Activated CD8-positive, alpha-beta memory T cell treated with anti-CD3 and anti-CD28 coated beads for 48 hours (primary cell): ENCODE measurements at regions not wholly inside any gene's neighbourhood (a gene's known extent, or its start where the extent isn't known, plus 50 kb on each side); places are given as distances from the start of the nearest gene placed in this dataset.
"Not testable (repeated sequence)": the region's sequence is repeated elsewhere in the genome, so short reads cannot be mapped to it uniquely, and the experiment has no call there.

Experiments used
- DNase-seq, 3 experiments: peaks; one replicate each; pipeline ENCODE4 v3.0.0-alpha.2; 2020; ENCODE audit warnings: low read depth in 2 of 3, low spot score in 2 of 3

DNA sequence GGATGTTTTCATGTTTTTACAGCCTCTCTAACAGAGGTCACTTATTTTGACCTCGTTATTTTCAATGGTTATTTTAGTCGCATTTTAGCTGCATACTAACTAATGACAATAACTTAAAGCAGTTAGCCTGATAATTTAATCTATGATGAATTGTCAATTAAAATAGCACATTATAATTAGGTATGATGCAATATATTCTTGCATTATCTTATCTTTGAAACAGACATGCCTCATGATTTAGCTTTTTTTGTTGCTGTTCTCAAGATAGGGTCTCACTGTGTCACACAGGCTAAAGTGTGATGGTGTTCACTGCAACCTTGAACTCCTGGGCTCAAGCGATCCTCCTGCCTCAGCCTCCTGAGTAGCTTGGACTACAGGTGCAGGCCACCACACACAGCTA, 126.4 kb downstream of the KBTBD2 start:
- no peak for DNase-seq

DNA sequence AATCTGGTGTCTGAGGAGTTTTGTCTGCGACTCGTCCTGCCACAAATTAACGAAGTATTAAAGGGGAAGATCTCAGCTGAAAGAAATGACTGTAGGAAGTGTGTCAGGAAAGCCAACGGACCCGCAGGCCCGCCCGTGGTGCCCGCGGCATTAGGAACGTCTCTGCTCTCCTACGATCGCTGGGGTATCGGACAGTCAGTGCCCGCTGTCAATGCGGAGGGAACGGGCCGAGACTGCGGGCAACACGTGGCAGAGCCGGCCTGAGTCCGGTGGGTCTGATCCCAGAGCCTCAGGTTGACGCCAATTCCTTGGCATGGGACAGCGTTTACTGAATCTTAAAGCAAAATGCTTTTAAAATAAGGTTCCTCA, 128.7 kb downstream of the KBTBD2 start:
- no peak for DNase-seq

DNA sequence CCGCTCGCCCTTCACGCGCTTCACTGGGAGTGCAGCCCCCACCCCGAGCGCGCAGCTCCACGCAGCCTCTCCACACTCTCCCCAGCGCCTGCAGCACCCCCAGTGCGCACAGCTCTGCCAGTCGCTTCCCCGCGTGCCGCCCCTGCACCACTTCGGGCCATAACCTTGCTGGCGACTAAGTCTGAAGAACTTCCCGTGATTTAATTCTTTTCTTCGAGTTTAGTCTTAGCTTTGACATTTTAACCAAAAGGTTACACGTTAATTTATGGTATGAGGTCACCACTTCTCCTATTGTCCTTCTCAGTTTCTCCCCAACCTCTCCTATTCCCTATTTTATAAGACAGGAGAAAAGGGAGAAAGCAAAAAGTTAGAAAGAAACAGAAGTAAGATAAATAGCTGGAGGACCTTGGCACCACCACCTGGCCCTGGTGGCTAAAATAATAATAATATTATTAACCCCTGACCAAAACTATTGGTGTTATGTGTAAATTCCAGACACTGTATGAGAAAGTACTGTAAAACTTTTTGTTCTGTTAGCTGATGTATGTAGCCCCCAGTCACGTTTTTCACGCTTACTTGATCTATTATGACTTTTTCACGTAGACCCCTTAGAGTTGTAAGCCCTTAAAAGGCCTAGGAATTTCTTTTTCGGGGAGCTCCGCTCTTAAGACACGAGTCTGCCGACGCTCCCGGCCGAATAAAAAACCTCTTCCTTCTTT, 129.2 kb downstream of the KBTBD2 start:
- not testable (repeated sequence) for DNase-seq

DNA sequence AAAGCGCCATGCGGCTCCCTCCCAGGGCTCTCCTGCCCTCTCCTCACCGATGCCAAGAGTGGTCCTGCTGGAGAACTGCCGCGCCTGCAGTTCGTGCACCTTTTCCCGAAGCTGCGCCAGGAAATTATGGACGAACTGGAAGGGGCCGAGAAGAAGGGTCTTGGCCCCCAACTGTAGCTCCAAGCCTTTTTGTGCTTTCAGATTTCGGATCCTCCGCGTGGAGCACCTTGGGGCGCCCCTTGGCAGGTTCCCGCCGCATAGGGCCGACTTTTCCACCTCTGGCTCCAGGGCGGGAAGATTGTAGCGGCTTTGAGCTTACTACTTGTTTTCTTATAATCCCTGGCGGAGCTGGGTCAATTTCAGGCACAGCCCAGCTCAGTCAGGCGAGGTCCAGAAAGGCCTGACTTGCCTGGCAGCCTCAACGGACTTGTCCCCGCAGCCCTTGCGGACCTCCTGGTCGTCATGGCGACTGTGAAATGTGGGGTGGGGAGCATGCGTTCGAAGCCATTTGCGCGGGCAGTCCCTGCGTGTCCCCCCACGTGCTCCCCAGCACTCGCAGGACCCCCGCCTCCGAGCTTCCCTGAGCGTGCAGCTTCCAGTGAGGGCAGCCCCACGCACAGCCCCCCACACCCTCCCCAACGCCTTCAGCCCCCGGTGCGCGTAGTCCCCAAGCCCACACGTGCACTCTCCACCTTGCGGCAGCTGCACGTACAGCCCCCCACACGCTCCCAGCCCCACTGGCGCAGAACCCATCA, 129.9 kb downstream of the KBTBD2 start:
- DNase-seq = no peak

DNA sequence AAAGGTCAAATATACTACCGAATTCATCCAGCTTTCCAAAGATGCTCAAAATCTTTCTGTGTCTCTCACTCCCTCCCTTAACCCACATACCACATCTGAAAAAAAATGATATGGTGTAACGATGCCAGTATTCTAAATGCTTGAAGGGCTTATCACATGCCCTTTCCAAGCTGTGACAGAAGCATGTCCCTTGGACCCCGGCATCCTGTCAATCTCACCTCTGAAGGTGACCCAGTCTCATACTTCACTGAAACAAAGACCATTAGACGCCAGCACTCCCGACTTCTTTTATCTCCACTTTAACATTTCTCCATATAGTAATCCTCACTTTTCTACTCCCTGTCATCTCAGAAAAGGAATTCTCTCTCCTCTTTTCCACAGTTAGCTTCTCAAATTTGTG, 130.8 kb downstream of the KBTBD2 start:
- DNase-seq = not testable (repeated sequence)

DNA sequence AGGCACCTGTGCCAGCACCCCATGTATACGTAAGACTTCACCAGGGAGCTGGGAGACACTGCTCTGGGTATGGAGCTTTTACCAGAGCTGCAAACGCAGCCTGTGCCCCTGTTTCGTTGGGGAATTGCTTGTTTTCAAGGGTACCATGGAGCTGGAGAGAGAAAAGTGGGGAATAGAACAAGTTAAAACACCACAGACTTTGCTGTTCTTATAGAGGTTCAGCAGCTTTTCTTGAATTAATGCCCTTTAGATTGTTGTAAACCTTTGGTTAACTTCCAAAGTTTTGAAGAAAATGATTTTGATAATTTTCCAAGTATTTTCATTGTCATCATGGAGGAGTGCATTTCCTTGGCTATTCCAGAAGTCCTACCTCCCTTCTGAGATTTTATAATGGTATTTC, 131.7 kb downstream of the KBTBD2 start:
- DNase-seq = not testable (repeated sequence)

DNA sequence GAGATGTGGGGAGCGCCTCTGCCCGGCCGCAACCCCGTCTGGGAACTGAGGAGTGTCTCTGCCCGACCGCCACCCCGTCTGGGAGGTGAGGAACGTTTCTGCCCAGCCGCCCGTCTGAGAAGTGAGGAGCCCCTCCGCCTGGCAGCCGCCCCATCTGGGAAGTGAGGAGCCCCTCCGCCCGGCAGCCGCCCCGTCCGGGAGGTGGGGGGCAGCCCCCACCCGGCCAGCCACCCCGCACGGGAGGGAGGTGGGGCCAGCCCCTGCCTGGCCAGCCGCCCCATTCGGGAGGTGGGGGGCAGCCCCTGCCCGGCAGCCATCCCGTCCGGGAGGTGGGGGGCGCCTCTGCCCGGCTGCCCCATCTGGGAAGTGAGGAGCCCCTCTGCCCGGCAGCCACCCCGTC, 137.7 kb downstream of the KBTBD2 start:
- not testable (repeated sequence) for DNase-seq

DNA sequence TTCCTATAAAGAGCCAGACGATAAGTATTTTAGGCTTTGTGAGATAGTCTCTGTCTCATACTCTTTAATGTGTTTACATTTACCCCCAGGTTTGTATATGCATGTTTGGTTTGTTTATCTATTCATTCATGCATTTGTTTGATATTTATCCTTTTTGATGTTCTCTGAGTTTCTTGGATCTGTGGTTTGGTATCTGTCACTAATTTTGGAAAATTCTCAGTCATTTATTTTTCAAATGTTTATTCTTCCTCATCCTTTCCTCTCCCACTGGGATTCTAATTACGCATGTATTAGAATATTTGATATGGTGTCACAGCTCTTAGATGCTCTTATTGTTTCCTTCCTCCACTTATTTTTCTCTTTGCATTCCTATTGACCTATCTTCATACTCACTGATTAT, 143.2 kb downstream of the KBTBD2 start:
- not testable (repeated sequence) for DNase-seq

DNA sequence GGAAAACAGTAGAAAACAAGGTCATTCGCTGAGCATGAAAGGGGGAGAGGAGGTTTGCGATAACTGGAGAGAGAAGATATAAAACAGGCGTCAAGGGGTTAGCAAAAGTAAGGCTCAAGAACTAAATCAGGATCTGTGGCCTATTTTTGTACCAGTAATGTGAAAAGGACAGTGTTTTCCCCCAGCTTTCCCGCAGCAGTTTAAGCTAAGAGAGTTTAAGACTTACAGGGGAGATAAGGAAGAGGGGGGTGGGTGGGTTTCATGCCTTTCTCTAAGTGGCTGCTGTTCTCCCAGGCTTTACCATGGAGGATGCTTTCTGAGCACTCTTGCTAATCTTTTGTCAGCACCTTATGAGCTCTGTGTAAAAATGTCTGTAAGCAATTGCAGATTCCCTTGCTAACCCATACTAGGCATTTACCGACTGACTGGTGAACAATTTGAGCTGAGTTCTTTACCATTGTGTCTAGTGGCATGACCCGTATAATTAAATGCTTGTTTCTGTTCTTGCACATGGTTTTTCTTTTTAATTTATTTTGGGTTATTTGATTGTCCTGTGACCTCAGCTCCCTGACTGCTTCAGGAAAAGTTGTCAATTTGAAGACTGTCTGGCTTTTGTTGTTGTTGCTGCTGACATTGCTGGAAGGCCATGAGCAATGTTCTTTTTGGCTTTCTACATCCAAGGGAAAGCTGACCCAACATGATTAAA, 144.0 kb downstream of the KBTBD2 start:
- DNase-seq = not testable (repeated sequence)

- DNase-seq = not testable (repeated sequence)
These were observed 149.6 kb downstream of the KBTBD2 start for GRCh38 chr7:32741853-32742476.

DNA sequence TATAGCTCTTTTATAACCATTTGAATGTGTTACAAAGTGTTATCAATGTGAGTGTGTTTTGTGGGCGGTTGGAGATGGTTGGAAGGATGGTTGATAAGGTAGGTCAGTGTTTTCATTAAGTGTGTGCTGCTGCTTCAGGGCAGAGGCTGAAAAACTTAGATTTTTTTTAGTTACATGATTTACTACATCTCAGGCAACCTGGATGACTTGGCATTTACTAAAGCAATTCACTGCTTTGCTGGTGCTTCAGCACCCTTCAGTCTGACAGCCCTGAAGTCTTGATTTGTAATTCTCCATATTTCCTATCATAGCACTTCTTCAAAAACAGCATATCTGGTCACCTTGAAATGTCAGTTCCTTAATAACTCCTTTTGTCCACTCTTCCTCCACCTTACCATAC, 151.8 kb downstream of the KBTBD2 start:
- DNase-seq = not testable (repeated sequence)

DNA sequence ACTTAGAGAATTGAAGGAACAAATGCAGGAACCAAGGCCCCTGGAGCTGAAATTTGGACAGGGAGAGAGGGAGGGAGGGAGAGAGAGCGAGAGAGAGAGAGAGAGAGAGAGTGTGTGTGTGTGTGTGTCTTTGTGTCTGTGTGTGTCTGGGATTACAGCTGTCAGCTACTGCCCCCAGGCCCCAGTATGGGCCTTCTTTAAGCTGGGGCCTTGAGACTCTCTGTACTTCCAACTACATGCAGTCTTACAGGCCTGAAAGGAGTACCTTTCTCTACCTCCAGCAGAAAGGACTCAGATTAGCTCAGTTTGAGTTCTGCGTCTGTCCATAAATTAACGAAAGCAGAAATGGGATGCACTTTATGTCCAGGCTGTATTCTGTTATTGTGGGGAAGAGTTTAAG, 153.2 kb downstream of the KBTBD2 start:
- DNase-seq = not testable (repeated sequence)

DNA sequence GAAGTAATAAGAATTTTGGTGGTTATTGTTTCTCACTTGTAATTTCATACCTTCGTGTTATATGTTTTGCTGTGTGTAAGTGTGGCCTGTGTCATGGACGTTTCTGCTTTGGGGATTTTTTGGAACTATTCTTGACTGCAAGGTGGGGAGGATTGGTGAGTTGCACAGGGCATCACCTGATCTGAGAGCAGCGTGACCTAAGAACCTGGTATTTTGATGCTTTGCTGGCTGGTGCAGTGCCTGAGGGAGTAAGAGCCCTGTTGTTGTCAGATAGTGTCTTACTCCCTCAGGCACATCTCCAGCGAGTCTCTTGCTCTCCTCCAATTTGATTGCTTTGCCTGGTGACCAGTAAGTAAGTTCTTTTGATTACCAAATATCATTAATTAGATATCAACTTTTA, 158.8 kb downstream of the KBTBD2 start:
- not testable (repeated sequence) for DNase-seq

GRCh38 chr7:32729335-32729675, 162.3 kb downstream of the KBTBD2 start:
- not testable (repeated sequence) for DNase-seq

DNA sequence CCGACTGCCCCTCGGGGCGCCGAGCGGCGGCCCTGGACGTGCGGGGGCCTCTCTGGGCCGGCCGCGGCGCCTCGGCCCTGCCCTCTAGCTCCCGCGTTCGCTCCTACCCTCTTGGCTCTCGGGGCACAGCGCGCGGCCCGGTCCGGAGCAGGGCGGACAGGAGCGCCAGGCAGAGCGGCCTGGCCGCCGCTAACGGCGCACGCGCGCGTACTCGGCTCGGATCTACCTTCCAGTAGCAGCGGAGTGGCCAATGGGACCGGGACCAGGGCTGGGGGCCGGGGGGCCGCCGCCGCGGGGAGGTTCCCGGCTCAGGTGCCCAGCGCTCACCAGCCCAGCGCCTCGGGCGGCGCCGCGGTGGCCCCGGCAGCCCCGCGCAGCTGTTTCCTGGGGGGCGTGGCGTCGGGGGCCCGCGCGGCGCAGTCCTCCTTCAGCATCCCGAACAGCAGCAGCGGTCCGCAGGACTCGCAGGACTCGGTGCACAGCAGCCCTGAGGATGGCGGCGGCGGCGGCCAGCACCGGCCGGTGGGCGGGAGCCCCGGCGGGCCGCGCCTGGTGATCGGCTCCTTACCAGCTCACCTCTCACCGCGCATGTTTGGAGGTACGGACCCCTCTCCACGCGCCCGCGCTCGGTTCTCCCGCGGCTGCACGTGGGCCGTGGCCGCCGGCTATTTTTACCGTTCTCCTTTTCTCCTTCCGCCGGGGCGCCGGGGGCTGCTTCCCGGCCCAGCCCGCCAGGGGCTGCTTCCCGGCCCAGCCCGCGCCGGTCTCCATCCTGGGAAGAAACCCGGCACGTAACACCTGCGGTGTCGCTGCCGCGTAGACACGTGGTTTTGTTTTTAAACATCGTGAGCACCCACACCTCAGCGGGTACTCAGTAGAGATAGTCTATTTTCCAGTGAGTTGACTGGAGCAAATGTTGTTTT, 162.9 kb downstream of the KBTBD2 start:
- DNase-seq = peak; percentile 8 to 18 (median 16)

DNA sequence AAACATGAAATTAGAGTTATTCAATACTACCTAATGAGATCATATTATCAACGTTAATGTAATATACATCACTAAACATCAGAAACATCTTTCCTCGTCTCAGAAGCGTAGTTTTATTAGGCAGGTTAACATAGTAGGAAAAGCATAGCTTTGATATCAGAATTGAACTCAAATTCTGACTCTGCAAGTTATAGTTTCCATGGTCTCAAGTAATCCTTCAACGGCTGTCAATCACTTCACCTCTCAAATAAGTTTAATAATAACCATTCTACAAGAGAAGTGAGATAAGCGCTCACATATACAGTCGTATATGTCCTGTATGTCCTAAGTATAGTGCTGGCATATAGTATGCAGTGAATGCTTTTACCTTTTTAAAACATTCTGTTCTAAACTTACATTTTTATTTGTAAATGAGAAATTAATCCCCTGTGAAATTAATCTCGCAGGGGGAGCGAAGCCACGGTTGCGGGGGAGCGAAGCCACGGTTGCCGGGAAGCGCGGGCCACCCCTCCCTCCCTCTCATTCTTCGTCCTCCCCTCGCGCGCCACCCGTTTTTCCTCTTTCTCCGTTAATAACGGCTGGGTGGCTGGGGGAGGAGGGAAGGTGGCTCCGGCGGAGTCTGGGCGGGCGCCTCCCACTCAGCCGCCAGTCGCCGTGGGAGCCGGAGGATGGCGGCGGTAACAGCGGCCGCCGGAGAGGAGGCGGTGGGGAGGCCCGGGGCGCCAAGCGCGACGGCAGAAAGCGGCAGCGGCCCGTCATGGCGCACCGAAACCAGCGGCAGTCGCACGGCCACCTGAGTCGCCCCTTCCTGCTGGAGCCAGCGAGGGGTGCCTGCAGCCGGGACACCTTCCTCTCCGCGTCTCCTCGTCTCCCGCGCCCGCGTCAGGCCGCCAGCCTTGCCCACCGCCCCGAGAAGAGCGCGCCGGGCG, 163.8 kb downstream of the KBTBD2 start:
- peak in 2 of 3 experiments; percentile 2 to 9 for DNase-seq

DNA sequence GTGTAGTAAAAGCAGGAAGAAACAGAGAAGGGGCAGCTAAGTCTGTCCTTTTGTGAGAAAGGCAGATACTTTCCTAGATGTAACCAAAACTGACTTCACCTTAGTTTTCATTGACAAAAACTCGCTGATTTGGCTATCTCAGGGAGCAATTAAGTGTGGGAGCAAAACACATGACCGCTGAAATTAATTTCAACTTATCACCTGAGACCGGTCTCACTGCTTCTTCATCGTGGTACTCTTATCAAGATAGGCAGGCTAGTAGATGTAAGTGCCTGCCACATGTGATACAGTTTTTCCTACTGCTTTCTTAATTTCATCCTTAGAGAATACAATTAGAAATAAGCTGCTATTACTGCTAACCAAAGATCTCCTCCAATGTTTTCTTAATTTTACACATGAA, 168.7 kb downstream of the KBTBD2 start:
- DNase-seq = not testable (repeated sequence)

GRCh38 chr7:32694182-32694581, 197.4 kb downstream of the KBTBD2 start:
- no peak for DNase-seq
